ENCODE measurements at regions not wholly inside any gene's neighbourhood (a gene's known extent, or its start where the extent isn't known, plus 50 kb on each side); places are given as distances from the start of the nearest gene placed in this dataset.
"Not testable (repeated sequence)": the region's sequence is repeated elsewhere in the genome, so short reads cannot be mapped to it uniquely, and the experiment has no call there.

GRCh38 chr9:97096793-97097192 lies 57.9 kb upstream of the CTSV start:
- H3K36me3 ChIP-seq (replicated peaks; ENCODE audit: low read depth, low read length) = no peaks in the 10 kb centered on the region
- no peak overlapping the region for H2AFZ ChIP-seq (ENCODE audit: low read depth, low read length)
- no peaks in the 10 kb centered on the region for H3K4me1 ChIP-seq (ENCODE audit: low read length)
- H3K27ac ChIP-seq (ENCODE audit: low read length) = no peak overlapping the region
- no peak overlapping the region for H3K4me3 ChIP-seq (ENCODE audit: low read length)
- H3K27me3 ChIP-seq (ENCODE audit: low read depth, low read length) = no peaks in the 10 kb centered on the region
- no peaks in the 10 kb centered on the region for H4K20me1 ChIP-seq (ENCODE audit: insufficient read depth, low read length)
- H3K9ac ChIP-seq (ENCODE audit: low read length) = no peak overlapping the region
- H3K4me2 ChIP-seq (ENCODE audit: low read length) = no peak overlapping the region
- H3K79me2 ChIP-seq (ENCODE audit: low read length) = no peaks in the 10 kb centered on the region
- no peaks in the 10 kb centered on the region for H3K9me3 ChIP-seq (ENCODE audit: insufficient read depth, low read length)
- TF ChIP-seq CTCF (IDR thresholded peaks at IDR 0.05; ENCODE audit: low read depth, low read length) = no peak

- H3K4me2 ChIP-seq (ENCODE audit: low read length); H3K27ac ChIP-seq (ENCODE audit: low read length); H2AFZ ChIP-seq (ENCODE audit: low read depth, low read length); H3K9ac ChIP-seq (ENCODE audit: low read length); H3K4me1 ChIP-seq (ENCODE audit: low read length); H3K36me3 ChIP-seq (replicated peaks; ENCODE audit: low read depth, low read length); H3K9me3 ChIP-seq (ENCODE audit: insufficient read depth, low read length); H3K79me2 ChIP-seq (ENCODE audit: low read length); H3K4me3 ChIP-seq (ENCODE audit: low read length); H3K27me3 ChIP-seq (ENCODE audit: low read depth, low read length); H4K20me1 ChIP-seq (ENCODE audit: insufficient read depth, low read length): not testable (repeated sequence)
Measured at GRCh38 chr9:97089361-97089760, 50.4 kb upstream of the CTSV start.

Measured in OCI-LY3 (cell line).